ENCODE measurements at regions not wholly inside any gene's neighbourhood (a gene's known extent, or its start where the extent isn't known, plus 50 kb on each side); places are given as distances from the start of the nearest gene placed in this dataset.

GRCh38 chrX:121161501-121161933 is 114.1 kb downstream of the GLUD2 start:
- no peaks in the 10 kb centered on the region for H3K27me3 ChIP-seq (ENCODE audit: control insufficient read depth in 2 of 2, insufficient read depth in 2 of 2, low read length in 2 of 2)
- H3K36me3 ChIP-seq (ENCODE audit: control insufficient read depth, insufficient read depth, low read length), result no peaks in the 10 kb centered on the region
- peaks cover 4 to 28% of the 10 kb centered on the region in 2 experiments; a peak in 4 of 5 replicates for H3K4me1 ChIP-seq (replicated peaks in 1 of 2; ENCODE audit: control insufficient read depth in 2 of 2, insufficient read depth in 2 of 2, low read length in 2 of 2)
- intact Hi-C loops (cut with micrococcal nuclease), result loop anchor here (1.0 kb wide), 1 partner anchor 30 kb away; no protein-coding TSS in a partner anchor
- no peaks in the 10 kb centered on the region for H3K79me2 ChIP-seq (ENCODE audit: control insufficient read depth, insufficient read depth, low read length)
- ATAC-seq (peak; percentile 94), FAIRE-seq (peak; percentile 72), DNase-seq (ENCODE audit: extremely low read depth in 1 of 4, low spot score in 3 of 4) (peak; percentile 68 to 88 (median 72))
- ChIA-PET CTCF (ENCODE audit: low intra/inter-chr PET ratio) (no interaction called here), POLR2A (interaction anchor here (1.2 kb wide), 1 partner anchor 25 kb away, joined by 3 read pairs; no protein-coding TSS in a partner anchor)
- BruUV-seq (replicated peaks), result no TSS peak
- H2AFZ ChIP-seq (ENCODE audit: low read depth, low read length), result peak overlapping the region; percentile 78
- H3K4me3 ChIP-seq, result no peak overlapping the region
- in situ Hi-C loops (cut with MboI), result no loop called here
- peak overlapping the region in 1 of 2 experiments; percentile 57; a peak in 2 of 4 replicates for H3K9ac ChIP-seq (ENCODE audit: insufficient read depth in 1 of 2, low read depth in 2 of 2, low read length in 2 of 2)
- H4K20me1 ChIP-seq (replicated peaks; ENCODE audit: control insufficient read depth, insufficient read depth, low read length), result no peaks in the 10 kb centered on the region
- peak overlapping the region; percentile 78 for H3K27ac ChIP-seq (ENCODE audit: extremely low read depth, low read depth, low read length)
- no peaks in the 10 kb centered on the region for H3K9me1 ChIP-seq (ENCODE audit: control insufficient read depth, insufficient read depth, low read length)
- 0% methylated on average over 4 of the region's 4 CpGs for whole genome bisulfite sequencing (ENCODE audit: insufficient coverage, low coverage, missing lambda C conversion rate)
- peaks cover under 1% of the 10 kb centered on the region; the same call in 1 of the 2 replicates for H3K9me3 ChIP-seq (replicated peaks; ENCODE audit: control insufficient read depth, insufficient read depth, low read depth, low read length)
- H3K4me2 ChIP-seq (ENCODE audit: insufficient read depth, low read length), result peak overlapping the region; percentile 73; the same call in 1 of the 2 replicates
- TF ChIP-seq HDAC3 (IDR thresholded peaks at IDR 0.05; ENCODE audit: borderline replicate concordance, partially characterized antibody), result peak; percentile 24
- no peak for TF ChIP-seq ZKSCAN8 (CRISPR knock-in tag; IDR thresholded peaks at IDR 0.05)
- peak; percentile 62 for TF ChIP-seq ZNF316 (IDR thresholded peaks at IDR 0.05)
- TF ChIP-seq HNRNPUL1 (IDR thresholded peaks at IDR 0.05; ENCODE audit: low read length), result no peak
- peak; percentile 3; the same call in 1 of the 2 replicates for TF ChIP-seq FOSL1 (tag; conservative IDR thresholded peaks at IDR 0.05)
- no peak for TF ChIP-seq CREB3L1 (IDR thresholded peaks at IDR 0.05; ENCODE audit: borderline replicate concordance, low read depth)
- no peak; the same call in 1 of the 2 replicates for TF ChIP-seq GATAD2A (IDR thresholded peaks at IDR 0.05)
- TF ChIP-seq COPS2 (conservative IDR thresholded peaks at IDR 0.05), result no peak
- TF ChIP-seq FOXM1 (IDR thresholded peaks at IDR 0.05; ENCODE audit: low read depth), result 0 out of 2 replicates have a peak, but pooled peaks have one; percentile 42
- TF ChIP-seq FOXM1 (CRISPR knock-in tag; IDR thresholded peaks at IDR 0.05; ENCODE audit: low read depth), result no peak
- TF ChIP-seq SRSF7 (optimal IDR thresholded peaks at IDR 0.05; ENCODE audit: low read depth, low read length), result no peak
- TF ChIP-seq YY1 (IDR thresholded peaks at IDR 0.05; ENCODE audit: borderline replicate concordance in 1 of 3, control insufficient read depth in 1 of 3, extremely low read depth in 1 of 3, insufficient read depth in 3 of 3, insufficient read length in 1 of 3, insufficient replicate concordance in 2 of 3, low read depth in 1 of 3, low read length in 2 of 3), result peak in 1 of 3 experiments; percentile 16
- TF ChIP-seq MTA2 (IDR thresholded peaks at IDR 0.05; ENCODE audit: low read depth), result peak; percentile 72
- TF ChIP-seq KLF16 (IDR thresholded peaks at IDR 0.05), result peak; percentile 45; the same call in 1 of the 2 replicates
- peak; percentile 67; the same call in 1 of the 2 replicates for TF ChIP-seq MAFF (IDR thresholded peaks at IDR 0.05; ENCODE audit: low read length)
- TF ChIP-seq, protein P1, sequence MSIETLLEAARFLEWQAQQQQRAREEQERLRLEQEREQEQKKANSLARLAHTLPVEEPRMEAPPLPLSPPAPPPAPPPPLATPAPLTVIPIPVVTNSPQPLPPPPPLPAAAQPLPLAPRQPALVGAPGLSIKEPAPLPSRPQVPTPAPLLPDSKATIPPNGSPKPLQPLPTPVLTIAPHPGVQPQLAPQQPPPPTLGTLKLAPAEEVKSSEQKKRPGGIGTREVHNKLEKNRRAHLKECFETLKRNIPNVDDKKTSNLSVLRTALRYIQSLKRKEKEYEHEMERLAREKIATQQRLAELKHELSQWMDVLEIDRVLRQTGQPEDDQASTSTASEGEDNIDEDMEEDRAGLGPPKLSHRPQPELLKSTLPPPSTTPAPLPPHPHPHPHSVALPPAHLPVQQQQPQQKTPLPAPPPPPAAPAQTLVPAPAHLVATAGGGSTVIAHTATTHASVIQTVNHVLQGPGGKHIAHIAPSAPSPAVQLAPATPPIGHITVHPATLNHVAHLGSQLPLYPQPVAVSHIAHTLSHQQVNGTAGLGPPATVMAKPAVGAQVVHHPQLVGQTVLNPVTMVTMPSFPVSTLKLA (conservative IDR thresholded peaks at IDR 0.05), result peak; percentile 14 to 50; a peak in 2 of 4 replicates
- TF ChIP-seq, protein P2, sequence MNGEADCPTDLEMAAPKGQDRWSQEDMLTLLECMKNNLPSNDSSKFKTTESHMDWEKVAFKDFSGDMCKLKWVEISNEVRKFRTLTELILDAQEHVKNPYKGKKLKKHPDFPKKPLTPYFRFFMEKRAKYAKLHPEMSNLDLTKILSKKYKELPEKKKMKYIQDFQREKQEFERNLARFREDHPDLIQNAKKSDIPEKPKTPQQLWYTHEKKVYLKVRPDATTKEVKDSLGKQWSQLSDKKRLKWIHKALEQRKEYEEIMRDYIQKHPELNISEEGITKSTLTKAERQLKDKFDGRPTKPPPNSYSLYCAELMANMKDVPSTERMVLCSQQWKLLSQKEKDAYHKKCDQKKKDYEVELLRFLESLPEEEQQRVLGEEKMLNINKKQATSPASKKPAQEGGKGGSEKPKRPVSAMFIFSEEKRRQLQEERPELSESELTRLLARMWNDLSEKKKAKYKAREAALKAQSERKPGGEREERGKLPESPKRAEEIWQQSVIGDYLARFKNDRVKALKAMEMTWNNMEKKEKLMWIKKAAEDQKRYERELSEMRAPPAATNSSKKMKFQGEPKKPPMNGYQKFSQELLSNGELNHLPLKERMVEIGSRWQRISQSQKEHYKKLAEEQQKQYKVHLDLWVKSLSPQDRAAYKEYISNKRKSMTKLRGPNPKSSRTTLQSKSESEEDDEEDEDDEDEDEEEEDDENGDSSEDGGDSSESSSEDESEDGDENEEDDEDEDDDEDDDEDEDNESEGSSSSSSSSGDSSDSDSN (IDR thresholded peaks at IDR 0.05; ENCODE audit: borderline replicate concordance in 1 of 2, low read depth in 2 of 2, low read length in 2 of 2), result 0 out of 4 replicates have a peak, but pooled peaks of 1 of the 2 experiments have one; percentile 29

Measured in K562 (cell line).